Endodermal cell (in vitro differentiated cells): ENCODE measurements at regions not wholly inside any gene's neighbourhood (a gene's known extent, or its start where the extent isn't known, plus 50 kb on each side); places are given as distances from the start of the nearest gene placed in this dataset.

Experiments
- DNase-seq: peaks from one replicate; pipeline ENCODE4 v3.0.0-alpha.2; 2017
- H3K27ac ChIP-seq: 2 replicates; pipeline ENCODE4 v1.5.1; 2013; ENCODE audit warnings: mild to moderate bottlenecking, low read depth, low read length, moderate library complexity
- H3K27me3 ChIP-seq: 2 replicates; pipeline ENCODE4 v1.6.1; 2013; ENCODE audit warnings: mild to moderate bottlenecking, low read length, moderate library complexity; ENCODE audit not compliant: insufficient read depth, control insufficient read depth, poor library complexity, severe bottlenecking
- H3K36me3 ChIP-seq: 2 replicates; pipeline ENCODE4 v1.7.0; 2013; ENCODE audit warnings: mild to moderate bottlenecking, low read length, moderate library complexity; ENCODE audit not compliant: control insufficient read depth, insufficient read depth
- H3K4me1 ChIP-seq: one replicate; pipeline ENCODE4 v1.7.0; 2013; ENCODE audit warnings: low read length; ENCODE audit not compliant: control insufficient read depth, insufficient read depth
- H3K4me3 ChIP-seq: 2 replicates; pipeline ENCODE4 v1.5.1; 2013; ENCODE audit warnings: mild to moderate bottlenecking, low read length, moderate library complexity
- H3K9ac ChIP-seq: 2 replicates; pipeline ENCODE4 v1.6.1; 2013; ENCODE audit warnings: mild to moderate bottlenecking, low read length, moderate library complexity; ENCODE audit not compliant: poor library complexity, severe bottlenecking; ENCODE audit errors: extremely low read depth
- H3K9me3 ChIP-seq: 2 replicates; pipeline ENCODE4 v1.6.1; 2013; ENCODE audit warnings: mild to moderate bottlenecking, low read length, moderate library complexity; ENCODE audit not compliant: control insufficient read depth
- H3K27ac Mint-ChIP-seq: 2 replicates; pipeline ENCODE4 v1.8.0; 2020; ENCODE audit warnings: mixed read lengths
- H3K27me3 Mint-ChIP-seq: 2 replicates; pipeline ENCODE4 v1.8.0; 2021; ENCODE audit warnings: mild to moderate bottlenecking, mixed read lengths; ENCODE audit not compliant: insufficient read depth
- H3K36me3 Mint-ChIP-seq: 2 replicates; pipeline ENCODE4 v1.8.0; 2020; ENCODE audit warnings: low read depth, mixed read lengths
- H3K4me1 Mint-ChIP-seq: 2 replicates; pipeline ENCODE4 v1.8.0; 2020; ENCODE audit warnings: mixed read lengths
- H3K4me3 Mint-ChIP-seq: 2 replicates; pipeline ENCODE4 v1.8.0; 2020; ENCODE audit warnings: mild to moderate bottlenecking, moderate library complexity, mixed read lengths
- H3K9me3 Mint-ChIP-seq: 2 replicates; pipeline ENCODE4 v1.8.0; 2020; ENCODE audit warnings: mild to moderate bottlenecking, mixed read lengths
- WGBS, 2 experiments: methylation state at CpG; one replicate each; pipeline versions ENCODE4 v1.1.5 to v1.1.7; 2013; ENCODE audit warnings: missing lambda C conversion rate in 2 of 2, mixed read lengths in 1 of 2; ENCODE audit not compliant: insufficient coverage in 1 of 2, insufficient read length in 1 of 2; 5-methylcytosine and 5-hydroxymethylcytosine counted together
- TF ChIP-seq, protein P1 (sequence below): fragments of 200-600 bp; sonication (generic); conservative IDR thresholded peaks from 2 replicates; pipeline ENCODE4 v1.5.0; 2021; ENCODE audit warnings: antibody characterized with exemption, mild to moderate bottlenecking

DNA sequence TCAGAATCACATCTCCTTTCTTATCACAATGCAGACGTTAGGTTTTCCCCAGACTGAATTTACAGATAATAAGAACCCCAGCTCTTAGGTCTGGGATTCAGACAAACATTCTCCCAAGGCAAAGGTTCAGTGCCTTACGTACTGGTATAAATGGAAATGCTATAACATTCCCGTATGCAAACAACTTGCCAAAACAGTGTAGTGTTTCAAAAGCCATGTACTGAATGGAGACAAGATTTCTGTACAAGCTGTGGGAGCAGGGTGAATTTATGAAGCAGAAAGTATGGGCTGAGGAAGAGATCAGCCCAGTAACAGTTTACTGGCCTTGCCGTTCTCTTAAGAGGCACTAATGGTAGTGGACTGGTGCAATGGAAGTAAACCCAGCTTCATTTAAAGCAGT lies 225.5 kb upstream of the ZNF462 start:
- DNase-seq = no peak
- no peak overlapping the region for H3K9ac ChIP-seq
- H3K36me3 ChIP-seq = no peaks in the 10 kb centered on the region
- Mint-ChIP-seq H3K27ac (no peak overlapping the region), H3K27me3 (no peaks in the 10 kb centered on the region), H3K4me1 (no peaks in the 10 kb centered on the region), H3K36me3 (no peaks in the 10 kb centered on the region), H3K9me3 (no peaks in the 10 kb centered on the region), H3K4me3 (no peak overlapping the region)
- WGBS, 2 experiments = 87% methylated on average over 4 of the region's 4 CpGs
- no peaks in the 10 kb centered on the region for H3K4me1 ChIP-seq
- TF ChIP-seq, protein P1, sequence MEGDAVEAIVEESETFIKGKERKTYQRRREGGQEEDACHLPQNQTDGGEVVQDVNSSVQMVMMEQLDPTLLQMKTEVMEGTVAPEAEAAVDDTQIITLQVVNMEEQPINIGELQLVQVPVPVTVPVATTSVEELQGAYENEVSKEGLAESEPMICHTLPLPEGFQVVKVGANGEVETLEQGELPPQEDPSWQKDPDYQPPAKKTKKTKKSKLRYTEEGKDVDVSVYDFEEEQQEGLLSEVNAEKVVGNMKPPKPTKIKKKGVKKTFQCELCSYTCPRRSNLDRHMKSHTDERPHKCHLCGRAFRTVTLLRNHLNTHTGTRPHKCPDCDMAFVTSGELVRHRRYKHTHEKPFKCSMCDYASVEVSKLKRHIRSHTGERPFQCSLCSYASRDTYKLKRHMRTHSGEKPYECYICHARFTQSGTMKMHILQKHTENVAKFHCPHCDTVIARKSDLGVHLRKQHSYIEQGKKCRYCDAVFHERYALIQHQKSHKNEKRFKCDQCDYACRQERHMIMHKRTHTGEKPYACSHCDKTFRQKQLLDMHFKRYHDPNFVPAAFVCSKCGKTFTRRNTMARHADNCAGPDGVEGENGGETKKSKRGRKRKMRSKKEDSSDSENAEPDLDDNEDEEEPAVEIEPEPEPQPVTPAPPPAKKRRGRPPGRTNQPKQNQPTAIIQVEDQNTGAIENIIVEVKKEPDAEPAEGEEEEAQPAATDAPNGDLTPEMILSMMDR = no peak
- H3K27me3 ChIP-seq = no peaks in the 10 kb centered on the region
- H3K9me3 ChIP-seq = no peaks in the 10 kb centered on the region
- no peak overlapping the region for H3K4me3 ChIP-seq
- no peak overlapping the region for H3K27ac ChIP-seq

DNA sequence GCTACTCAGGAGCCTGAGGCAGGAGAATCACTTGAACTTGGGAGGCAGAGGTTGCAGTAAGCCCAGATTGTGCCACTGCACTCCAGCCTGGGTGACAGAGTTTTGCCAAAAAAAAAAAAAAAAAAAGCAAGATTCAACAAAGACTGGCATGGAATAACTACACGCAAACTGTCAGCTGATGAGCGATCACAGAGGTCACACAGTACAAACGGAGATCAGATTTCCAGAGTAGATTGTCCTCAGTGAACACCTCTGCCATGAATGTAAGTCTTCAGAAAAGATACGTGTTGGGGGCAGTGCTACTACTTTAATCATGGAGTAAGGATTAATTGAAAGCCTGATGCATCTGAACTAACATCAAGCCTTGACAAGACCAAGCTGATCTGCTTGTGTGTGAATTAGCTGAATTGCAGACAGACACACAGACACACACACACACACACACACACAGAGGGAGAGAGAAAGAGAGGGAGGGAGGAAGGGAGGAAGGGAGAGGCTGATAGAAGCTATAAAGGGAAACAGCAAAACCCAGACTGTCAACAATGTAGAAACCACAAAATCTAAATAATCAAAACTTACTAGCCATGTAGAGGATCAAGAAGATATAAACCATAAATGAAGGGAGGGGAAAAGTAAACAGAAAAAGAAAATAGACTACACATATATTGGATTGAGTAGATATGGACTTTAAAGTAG lies 222.9 kb upstream of the ZNF462 start:
- no peaks in the 10 kb centered on the region for H3K27me3 Mint-ChIP-seq

DNA sequence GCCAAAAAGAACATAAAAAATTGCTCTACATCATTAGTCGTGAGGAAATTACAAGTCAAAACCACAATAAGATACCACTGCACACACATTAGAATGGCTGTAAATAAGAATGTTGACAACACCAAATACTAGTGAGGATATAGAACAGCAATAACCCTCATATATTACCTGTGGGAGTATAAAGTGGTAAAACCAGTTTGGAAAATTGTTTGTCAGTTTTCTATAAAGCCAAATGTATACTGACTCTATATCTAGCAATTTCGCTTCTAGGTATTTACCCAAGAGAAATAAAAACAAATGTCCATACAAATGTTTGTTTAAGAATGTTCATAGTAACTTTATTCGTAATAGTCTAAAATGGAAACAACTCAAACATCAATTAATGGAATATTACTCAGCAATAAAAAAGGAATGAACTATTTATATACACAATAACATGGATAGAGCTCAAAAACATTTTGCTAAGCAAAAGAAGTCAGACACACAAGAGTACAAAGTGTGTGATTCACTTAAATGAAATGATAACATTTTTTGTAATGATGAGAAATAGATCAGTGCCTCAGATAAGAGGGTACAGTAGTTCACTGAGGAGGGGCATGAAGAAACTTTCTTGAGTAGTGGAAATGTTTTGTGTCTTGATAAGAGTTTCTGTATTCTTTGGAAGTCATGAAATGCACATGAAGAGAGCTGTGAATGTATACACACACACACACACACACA lies 219.6 kb upstream of the ZNF462 start:
- Mint-ChIP-seq H3K36me3 (no peaks in the 10 kb centered on the region), H3K27ac (no peak overlapping the region)

More for the DNA sequence above, 222.9 kb upstream of the ZNF462 start:
- Histone ChIP-seq H3K9ac (no peak overlapping the region), H3K4me3 (no peak overlapping the region), H3K27me3 (no peaks in the 10 kb centered on the region), H3K9me3 (no peaks in the 10 kb centered on the region), H3K4me1 (no peaks in the 10 kb centered on the region), H3K36me3 (no peaks in the 10 kb centered on the region), H3K27ac (no peak overlapping the region)
- 93 to 94% methylated on average over 3 to 4 of the region's 4 CpGs for WGBS, 2 experiments
- Mint-ChIP-seq H3K27ac (no peak overlapping the region), H3K4me1 (no peaks in the 10 kb centered on the region), H3K9me3 (no peaks in the 10 kb centered on the region), H3K4me3 (no peak overlapping the region), H3K36me3 (no peaks in the 10 kb centered on the region)
- TF ChIP-seq, protein P1 = no peak
- DNase-seq = no peak

More for the DNA sequence above, 219.6 kb upstream of the ZNF462 start:
- H3K27ac ChIP-seq = no peak overlapping the region
- DNase-seq = no peak
- no peaks in the 10 kb centered on the region for H3K27me3 ChIP-seq
- H3K4me3 ChIP-seq = no peak overlapping the region
- no peak overlapping the region for H3K9ac ChIP-seq
- H3K4me1 Mint-ChIP-seq = no peaks in the 10 kb centered on the region
- TF ChIP-seq, protein P1 = no peak
- no peaks in the 10 kb centered on the region for H3K27me3 Mint-ChIP-seq
- H3K4me3 Mint-ChIP-seq = no peak overlapping the region
- H3K4me1 ChIP-seq = no peaks in the 10 kb centered on the region
- H3K36me3 ChIP-seq = no peaks in the 10 kb centered on the region
- 100% methylated on average over 1 of the region's 3 CpGs for WGBS, 2 experiments
- no peaks in the 10 kb centered on the region for H3K9me3 Mint-ChIP-seq
- H3K9me3 ChIP-seq = no peaks in the 10 kb centered on the region
